GM18519 (cell line): ENCODE measurements at regions not wholly inside any gene's neighbourhood (a gene's known extent, or its start where the extent isn't known, plus 50 kb on each side); places are given as distances from the start of the nearest gene placed in this dataset.
"Not testable (repeated sequence)": the region's sequence is repeated elsewhere in the genome, so short reads cannot be mapped to it uniquely, and the experiment has no call there.

Source experiments
- ATAC-seq: cut with Tn5 transposase; IDR thresholded peaks from one replicate; pipeline ENCODE4 v1.9.1; 2021; ENCODE audit warnings: mild to moderate bottlenecking, moderate library complexity; ENCODE audit not compliant: unreplicated experiment, low FRiP score

DNA sequence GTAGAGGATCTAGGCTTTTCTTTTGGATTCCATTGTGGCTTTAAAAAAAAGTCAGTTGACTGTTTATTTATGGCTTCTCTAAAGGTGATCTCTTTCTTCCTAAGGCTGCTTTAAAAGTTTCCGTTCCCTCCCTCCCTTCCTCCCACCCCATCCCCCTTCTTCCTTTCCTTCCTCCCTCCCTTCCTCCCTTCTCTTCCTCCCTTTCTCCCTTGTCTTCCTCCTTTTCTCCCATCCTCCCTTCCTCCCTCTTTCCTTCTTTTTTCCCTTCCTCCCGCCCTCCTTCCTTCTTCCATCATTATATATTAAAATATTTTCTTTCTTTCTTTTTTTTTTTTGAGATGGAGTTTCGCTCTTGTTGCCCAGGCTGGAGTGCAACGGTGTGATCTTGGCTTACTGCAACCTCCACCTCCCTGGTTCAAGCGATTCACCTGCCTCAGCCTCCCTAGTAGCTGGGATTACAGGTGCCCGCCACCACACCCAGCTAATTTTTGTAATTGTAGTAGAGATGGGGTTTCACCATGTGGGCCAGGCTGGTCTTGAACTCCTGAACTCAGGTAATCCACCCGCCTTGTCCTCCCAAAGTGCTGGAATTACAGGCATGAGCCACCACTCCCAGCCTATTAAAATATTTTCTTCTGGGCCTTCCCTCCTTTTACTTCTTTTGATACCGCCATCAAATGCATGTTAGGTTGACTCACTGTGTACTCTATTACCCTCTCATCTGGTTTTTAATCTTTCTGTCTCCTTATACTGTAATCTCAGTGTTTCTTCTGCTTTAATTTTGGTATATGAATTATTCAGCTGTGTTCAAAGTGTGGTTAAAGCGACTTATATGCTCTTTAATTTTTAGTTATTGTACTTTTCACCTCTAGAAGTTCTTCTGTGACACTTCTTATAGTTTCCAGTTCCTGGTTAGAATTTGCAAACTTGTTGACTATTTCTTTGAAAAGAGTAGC, 59.2 kb upstream of the ATP5PO start:
- no peak for ATAC-seq

DNA sequence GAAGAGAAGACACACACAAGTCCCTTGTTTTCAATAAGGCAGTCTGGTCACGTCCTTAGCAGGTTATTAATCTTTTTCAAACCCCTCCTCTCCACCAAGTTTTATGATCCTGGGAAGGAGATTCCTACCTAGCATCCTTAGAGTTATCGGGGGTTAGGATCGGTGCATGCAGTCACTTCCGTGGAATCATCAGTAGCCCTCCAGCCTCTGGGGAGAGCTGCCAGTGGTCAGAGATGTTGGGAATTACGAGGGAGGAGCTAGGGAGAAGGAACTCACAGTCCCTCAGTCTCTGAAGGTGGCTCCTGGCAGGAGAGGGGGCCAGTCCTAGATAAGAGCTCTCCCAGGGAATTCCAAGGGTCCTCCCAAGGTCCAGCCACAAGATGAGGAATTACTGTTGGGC, 57.7 kb upstream of the ATP5PO start:
- no peak for ATAC-seq

DNA sequence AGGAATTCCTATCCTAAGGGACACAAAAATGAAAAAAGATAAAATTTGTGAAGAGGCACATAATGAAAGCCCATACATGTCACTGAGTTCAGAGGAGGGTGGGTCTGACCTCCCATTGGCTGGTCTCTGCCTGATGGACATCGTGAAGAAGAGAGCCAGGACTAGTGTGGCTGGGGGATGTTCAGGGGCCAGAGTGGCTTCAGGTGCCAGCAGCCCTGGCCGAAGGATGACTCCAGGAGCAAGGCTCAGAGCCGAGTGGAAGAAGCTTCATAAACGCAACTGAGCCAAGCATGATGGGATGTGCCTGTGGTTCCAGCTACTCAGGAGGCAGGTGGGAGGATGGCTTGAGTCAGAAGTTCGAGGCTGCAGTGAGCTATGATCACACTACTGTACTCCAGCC, 56.9 kb upstream of the ATP5PO start:
- no peak for ATAC-seq

DNA sequence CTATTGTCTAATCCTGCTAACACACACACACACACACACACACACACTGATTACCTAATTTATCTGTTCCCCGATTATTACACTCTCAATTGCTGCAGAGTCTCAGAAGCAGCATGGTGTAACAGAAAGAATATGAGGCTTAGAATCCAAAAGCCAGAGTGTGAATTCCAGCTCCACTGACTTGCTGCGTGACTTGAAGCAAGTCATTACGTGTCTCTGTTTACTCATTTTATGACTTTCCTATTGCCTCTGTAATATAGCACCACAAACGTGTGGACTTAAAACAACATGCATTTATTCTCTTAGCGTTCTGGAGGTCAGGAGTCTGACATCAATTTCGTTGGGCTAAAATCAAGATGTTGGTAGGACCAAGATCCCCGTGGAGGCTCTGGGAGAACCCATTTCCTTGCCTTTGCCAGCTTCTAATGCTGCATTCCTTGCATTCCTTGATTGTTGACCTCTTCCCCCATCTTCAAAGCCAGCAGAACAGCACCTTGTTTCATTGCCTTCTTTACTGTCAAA, 55.9 kb upstream of the ATP5PO start:
- ATAC-seq, result no peak

DNA sequence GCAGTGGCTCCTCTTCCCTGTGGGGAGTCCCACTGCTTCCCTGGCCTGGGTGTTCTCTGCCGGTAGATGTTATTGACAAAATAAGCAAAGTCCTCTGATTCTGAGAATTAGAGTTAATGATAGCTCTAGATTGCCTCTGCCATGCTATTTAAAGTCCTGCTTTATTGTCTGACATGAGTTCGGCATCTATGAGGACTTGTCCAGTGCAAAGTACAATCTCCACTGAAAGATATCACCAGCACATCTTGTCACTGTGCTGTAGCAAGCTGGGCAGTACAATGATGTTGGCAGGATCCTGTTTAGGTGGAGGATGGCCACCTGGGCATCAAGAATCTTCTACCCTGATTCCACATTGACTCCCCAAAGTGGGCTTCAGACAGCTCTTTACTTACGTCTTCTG, 54.0 kb upstream of the ATP5PO start:
- ATAC-seq, result no peak

DNA sequence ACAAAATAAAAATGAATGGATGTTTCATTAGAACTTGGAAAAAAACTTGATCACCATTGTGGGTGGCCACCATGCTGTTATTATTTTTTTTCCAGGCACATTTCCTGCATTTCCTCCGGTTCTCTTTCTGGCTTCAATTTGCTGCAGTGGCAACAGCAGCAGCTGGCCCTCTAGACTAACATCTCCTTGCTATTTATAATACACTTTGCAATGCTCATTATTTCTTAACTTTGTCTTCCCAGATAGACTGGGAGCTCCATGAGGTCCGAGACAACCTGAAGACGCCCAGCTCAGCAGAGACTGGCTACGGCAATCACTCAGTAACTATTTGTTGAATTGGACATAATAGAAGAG, 53.4 kb upstream of the ATP5PO start:
- ATAC-seq, result no peak

DNA sequence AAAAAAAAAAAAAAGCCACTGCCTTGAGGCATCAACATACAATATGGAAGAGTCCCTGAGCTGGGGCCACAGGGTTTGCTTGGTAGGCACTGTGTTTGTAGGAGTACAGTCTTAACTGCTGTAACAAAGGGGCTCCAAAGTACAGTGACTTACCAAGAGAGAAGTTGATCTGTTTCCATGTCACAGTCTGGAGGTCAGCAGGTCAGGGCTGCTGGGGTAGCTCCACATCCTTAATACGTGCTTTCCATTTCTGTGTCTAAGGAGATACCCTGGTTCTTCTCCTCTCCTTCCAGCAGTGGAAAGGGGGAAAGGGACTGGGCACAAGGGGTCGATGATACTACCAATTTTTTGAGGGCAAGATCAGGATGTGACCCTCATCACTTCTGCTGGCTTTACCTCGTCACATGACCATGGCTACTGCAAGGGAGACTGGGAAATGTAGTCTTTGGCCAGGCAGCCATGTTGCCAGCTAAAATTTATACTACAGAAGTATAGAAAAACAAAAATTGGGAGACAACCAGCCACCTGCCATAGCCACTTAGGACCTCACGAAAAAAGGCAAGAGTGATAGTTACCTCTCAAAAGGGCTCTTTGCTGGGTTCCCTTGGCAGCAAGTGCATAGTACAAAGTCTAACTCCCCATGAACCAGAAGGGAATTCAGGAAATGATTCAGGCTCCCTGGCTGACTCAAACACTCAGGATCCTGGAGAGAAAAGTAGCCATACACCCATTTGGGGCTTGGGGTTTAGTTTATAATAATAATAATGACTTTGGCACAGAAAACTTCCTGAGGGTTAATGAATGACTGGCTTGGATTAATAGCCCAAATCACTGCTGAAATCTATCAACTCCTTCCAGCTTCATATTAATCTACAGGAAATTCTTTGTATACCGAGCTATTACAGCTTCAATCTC, 52.7 kb upstream of the ATP5PO start:
- no peak for ATAC-seq

DNA sequence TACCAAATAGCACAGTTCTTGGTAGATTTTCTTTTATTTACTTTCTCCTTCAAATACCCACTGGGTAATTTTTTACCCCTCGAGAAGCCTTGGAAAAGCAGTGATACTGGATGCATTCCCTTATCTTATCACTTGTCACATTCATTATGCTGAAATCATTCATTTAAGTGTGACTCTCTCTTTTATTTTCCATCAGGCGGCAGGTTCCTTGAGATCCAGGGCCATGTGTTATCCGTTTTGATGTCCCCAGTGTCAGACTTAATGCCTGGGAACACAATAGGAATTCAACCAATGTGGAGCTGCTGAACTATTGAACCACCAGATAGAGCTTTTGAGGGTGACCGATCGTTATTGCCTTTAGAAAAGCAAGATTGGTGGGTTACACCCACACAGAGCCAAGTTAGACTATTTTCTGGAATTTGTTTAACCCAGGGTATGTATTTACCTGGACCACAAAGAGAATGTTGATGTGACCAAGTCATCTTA, 51.5 kb upstream of the ATP5PO start:
- ATAC-seq, result no peak

DNA sequence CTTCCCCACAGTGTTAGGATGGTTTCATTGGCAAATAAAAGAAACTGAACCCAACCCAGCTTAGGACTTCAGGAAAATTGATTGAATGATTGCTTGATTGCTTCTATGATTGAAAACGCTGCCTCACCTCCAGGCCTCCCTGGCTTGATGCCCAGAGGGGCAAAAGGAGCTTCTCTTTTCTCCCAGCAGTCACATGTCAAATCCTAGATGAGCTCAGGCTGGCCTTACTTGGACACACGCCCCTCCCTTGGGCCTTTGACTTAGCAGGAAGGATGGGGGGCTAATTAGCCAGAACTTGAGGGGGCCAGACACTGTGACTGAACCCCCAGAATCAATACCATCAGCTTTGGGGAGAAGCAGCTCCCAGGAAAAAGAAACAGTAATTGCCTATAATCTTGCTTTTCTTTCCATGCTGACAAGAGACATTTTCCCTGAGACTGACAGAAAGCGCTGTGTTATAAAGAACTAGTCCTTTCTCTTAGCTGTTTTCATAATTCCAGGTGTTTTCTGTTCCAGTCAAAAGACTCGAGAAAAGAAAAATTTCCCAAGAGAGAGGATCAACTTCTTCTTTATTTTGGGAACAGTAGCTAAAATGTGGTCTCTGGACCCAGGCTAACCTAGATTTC, 50.8 kb upstream of the ATP5PO start:
- ATAC-seq, result no peak

DNA sequence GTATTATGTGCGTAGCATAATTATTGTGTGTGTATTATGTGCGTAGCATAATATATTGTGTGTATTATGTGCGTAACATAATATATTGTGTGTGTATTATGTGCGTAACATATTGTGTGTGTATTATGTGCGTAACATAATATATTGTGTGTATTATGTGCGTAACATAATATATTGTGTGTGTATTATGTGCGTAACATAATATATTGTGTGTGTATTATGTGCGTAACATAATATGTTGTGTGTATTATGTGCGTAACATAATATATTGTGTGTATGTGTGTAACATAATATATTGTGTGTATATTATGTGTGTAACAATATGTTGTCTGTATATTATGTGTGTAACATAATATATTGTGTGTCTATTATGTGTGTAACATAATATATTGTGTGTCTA, 50.1 kb upstream of the ATP5PO start:
- not testable (repeated sequence) for ATAC-seq
